ENCODE measurements at regions not wholly inside any gene's neighbourhood (a gene's known extent, or its start where the extent isn't known, plus 50 kb on each side); places are given as distances from the start of the nearest gene placed in this dataset.

DNA sequence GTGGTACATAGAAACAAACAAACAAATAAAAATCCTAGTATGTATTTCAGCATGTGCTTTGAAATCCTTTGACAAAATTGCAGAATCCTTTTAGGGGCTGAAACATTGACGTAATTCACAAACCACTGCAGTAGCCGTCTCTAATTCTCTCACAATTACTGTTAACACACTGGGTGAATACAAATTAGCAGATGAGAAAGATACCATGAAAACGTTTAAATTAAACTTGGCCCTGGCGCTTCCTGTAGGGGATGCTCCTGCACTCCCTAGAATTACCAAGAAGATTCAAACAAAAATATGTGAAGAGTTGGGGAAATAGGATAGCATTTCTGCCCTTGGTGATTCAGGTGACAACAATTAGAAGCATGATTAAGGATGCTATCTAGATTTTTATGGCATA lies 772.5 kb upstream of the PRKX start:
- TF ChIP-seq POLR2AphosphoS5 (IDR thresholded peaks at IDR 0.05; ENCODE audit: low read depth, low read length) (no peak), FOXP2 (optimal IDR thresholded peaks at IDR 0.05; ENCODE audit: borderline replicate concordance, extremely low read depth, extremely low read length, insufficient read depth) (no peak)

Data from PFSK-1 (cell line).